ENCODE measurements at regions not wholly inside any gene's neighbourhood (a gene's known extent, or its start where the extent isn't known, plus 50 kb on each side); places are given as distances from the start of the nearest gene placed in this dataset.

- TF ChIP-seq EZH2 (IDR thresholded peaks at IDR 0.05; ENCODE audit: insufficient read depth, low read length) (no peak), CTCF (IDR thresholded peaks at IDR 0.05; ENCODE audit: insufficient read depth, low read depth, low read length) (no peak)
Measured at GRCh38 chr3:127405791-127406190, 117.9 kb upstream of the PRR20G start.
